ENCODE measurements at regions not wholly inside any gene's neighbourhood (a gene's known extent, or its start where the extent isn't known, plus 50 kb on each side); places are given as distances from the start of the nearest gene placed in this dataset.
"Not testable (repeated sequence)": the region's sequence is repeated elsewhere in the genome, so short reads cannot be mapped to it uniquely, and the experiment has no call there.

- DNase-seq (ENCODE audit: low spot score) = no peak
Measured at GRCh38 chr4:174009686-174010451, 273.6 kb downstream of the FBXO8 start.

GRCh38 chr4:174005422-174005821, 278.0 kb downstream of the FBXO8 start:
- no peak for DNase-seq (ENCODE audit: low spot score)

- no peak for DNase-seq (ENCODE audit: low spot score)
Measured at GRCh38 chr4:173998471-173999144, 284.9 kb downstream of the FBXO8 start.

GRCh38 chr4:173995779-173996178, 287.7 kb downstream of the FBXO8 start:
- not testable (repeated sequence) for DNase-seq (ENCODE audit: low spot score)

GRCh38 chr4:173991814-173992213, 291.7 kb downstream of the FBXO8 start:
- no peak for DNase-seq (ENCODE audit: low spot score)

- no peak for DNase-seq (ENCODE audit: low spot score)
Measured at GRCh38 chr4:173991316-173991715, 292.2 kb downstream of the FBXO8 start.

- peak; percentile 11 for DNase-seq (ENCODE audit: low spot score)
Measured at GRCh38 chr4:173990869-173991210, 292.6 kb downstream of the FBXO8 start.

GRCh38 chr4:173990126-173990868, 293.2 kb downstream of the FBXO8 start:
- peak; percentile 19 for DNase-seq (ENCODE audit: low spot score)

GRCh38 chr4:173963523-173963922, 319.9 kb downstream of the FBXO8 start:
- DNase-seq (ENCODE audit: low spot score) = not testable (repeated sequence)

GRCh38 chr4:173960398-173960797, 323.1 kb downstream of the FBXO8 start:
- DNase-seq (ENCODE audit: low spot score) = no peak

GRCh38 chr4:173958445-173958844, 325.0 kb downstream of the FBXO8 start:
- peak; percentile 9 for DNase-seq (ENCODE audit: low spot score)

- no peak for DNase-seq (ENCODE audit: low spot score)
Measured at GRCh38 chr4:173943547-173943946, 339.9 kb downstream of the FBXO8 start.

- DNase-seq (ENCODE audit: low spot score) = no peak
Measured at GRCh38 chr4:173940146-173940545, 343.3 kb downstream of the FBXO8 start.

GRCh38 chr4:173937631-173938270, 345.7 kb downstream of the FBXO8 start:
- no peak for DNase-seq (ENCODE audit: low spot score)

- no peak for DNase-seq (ENCODE audit: low spot score)
Measured at GRCh38 chr4:173936861-173937260, 346.6 kb downstream of the FBXO8 start.

- DNase-seq (ENCODE audit: low spot score) = peak; percentile 17
Measured at GRCh38 chr4:173935622-173936405, 347.7 kb downstream of the FBXO8 start.

GRCh38 chr4:173934933-173935620, 348.4 kb downstream of the FBXO8 start:
- no peak for DNase-seq (ENCODE audit: low spot score)

- DNase-seq (ENCODE audit: low spot score) = no peak
Measured at GRCh38 chr4:173934201-173934600, 349.3 kb downstream of the FBXO8 start.

- no peak for DNase-seq (ENCODE audit: low spot score)
Measured at GRCh38 chr4:173932701-173933100, 350.8 kb downstream of the FBXO8 start.

- DNase-seq (ENCODE audit: low spot score) = no peak
Measured at GRCh38 chr4:173930329-173930967, 353.0 kb downstream of the FBXO8 start.

- DNase-seq (ENCODE audit: low spot score) = no peak
Measured at GRCh38 chr4:173929921-173930320, 353.5 kb downstream of the FBXO8 start.
